Stimulated activated CD8-positive, alpha-beta memory T cell treated with anti-CD3 and anti-CD28 coated beads, Interleukin-4, amount 100 ng/mL, for 24 hours (primary cell): ENCODE measurements at regions not wholly inside any gene's neighbourhood (a gene's known extent, or its start where the extent isn't known, plus 50 kb on each side); places are given as distances from the start of the nearest gene placed in this dataset.
"Not testable (repeated sequence)": the region's sequence is repeated elsewhere in the genome, so short reads cannot be mapped to it uniquely, and the experiment has no call there.

Experiments
- DNase-seq: peaks from one replicate; pipeline ENCODE4 v3.0.0-alpha.2; 2020; ENCODE audit warnings: low read depth

DNA sequence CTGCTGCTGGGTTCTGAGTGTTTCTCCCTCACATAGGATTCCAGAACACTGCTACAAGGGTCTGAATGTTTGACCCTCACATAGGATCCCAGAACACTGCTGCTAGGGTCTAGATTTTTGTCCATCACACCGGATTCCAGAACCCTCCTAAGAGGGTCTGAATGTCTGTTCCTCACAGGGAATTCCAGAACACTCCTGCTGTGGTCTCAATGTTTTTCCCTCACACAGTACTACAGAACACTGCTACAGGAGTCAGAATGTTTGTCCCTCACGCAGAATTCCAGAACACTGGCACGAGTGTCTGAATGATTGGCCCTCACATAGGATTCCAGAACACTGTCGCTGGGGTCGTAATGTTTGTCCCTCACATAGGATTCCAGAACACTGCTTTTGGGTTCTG, 221.6 kb downstream of the FOXD4L6 start:
- not testable (repeated sequence) for DNase-seq

DNA sequence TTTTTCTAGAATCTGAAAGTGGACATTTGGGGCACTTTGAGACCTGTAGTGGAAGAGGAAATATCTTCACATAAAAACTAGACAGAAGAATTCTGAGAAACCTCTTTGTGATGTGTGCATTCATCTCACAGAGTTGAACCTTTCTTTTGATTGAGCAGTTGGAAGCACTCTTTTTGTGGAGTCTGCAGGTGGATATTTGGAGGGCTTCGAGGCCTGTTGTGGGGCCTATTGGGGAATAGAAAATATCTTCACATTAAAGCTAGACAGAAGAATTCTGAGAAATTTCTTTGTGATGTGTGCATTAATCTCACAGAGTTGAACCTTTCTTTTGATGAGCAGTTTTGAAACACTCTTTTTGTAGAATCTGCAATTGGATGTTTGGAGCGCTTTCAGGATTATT, 236.2 kb downstream of the FOXD4L6 start:
- DNase-seq = not testable (repeated sequence)

DNA sequence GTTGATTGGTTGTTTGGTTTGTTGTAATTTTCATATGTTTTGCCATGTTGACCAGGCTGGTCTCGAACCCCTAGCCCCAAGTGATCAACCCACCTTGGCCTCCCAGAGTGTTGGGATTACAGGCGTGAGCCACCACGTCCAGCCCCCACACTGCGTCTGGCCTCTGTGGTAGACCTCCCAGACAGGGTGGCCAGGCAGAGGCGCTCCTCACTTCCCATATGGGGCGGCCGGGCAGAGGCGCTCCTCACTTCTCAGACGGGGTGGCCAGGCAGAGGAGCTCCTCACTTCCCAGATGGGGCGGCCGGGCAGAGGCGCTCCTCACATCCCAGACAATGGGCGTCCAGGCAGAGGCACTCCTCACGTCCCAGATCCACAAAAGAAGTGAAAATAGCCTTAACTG, 242.6 kb downstream of the FOXD4L6 start:
- not testable (repeated sequence) for DNase-seq

DNA sequence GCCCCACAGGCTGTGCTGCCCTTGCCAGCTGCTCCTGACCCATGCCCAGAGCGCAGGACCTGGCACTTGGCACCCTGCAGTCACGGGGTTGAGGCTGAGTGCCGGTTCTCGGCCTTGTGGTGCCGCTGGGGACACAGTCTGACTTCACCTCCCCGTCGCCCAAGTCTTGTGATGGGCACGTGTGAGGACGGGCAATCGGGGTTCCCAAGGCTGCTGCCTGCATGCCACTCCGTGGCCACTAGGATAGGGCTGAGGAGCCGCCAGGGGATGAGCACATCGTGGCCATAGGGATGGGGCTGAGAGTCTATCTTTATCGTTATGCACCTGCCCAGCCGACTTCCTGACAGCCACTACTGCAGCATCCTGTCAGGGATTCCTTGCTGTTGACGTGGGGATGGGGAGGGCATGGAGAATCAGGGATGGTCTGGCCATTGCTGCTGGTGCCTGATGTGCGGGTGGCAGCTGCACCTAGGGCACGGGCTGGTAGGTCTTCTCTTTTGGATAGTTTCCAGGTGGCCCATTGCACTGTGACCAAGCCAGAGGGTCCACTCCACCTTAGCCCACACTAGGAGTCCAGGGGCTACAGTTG, 243.5 kb downstream of the FOXD4L6 start:
- DNase-seq = not testable (repeated sequence)

DNA sequence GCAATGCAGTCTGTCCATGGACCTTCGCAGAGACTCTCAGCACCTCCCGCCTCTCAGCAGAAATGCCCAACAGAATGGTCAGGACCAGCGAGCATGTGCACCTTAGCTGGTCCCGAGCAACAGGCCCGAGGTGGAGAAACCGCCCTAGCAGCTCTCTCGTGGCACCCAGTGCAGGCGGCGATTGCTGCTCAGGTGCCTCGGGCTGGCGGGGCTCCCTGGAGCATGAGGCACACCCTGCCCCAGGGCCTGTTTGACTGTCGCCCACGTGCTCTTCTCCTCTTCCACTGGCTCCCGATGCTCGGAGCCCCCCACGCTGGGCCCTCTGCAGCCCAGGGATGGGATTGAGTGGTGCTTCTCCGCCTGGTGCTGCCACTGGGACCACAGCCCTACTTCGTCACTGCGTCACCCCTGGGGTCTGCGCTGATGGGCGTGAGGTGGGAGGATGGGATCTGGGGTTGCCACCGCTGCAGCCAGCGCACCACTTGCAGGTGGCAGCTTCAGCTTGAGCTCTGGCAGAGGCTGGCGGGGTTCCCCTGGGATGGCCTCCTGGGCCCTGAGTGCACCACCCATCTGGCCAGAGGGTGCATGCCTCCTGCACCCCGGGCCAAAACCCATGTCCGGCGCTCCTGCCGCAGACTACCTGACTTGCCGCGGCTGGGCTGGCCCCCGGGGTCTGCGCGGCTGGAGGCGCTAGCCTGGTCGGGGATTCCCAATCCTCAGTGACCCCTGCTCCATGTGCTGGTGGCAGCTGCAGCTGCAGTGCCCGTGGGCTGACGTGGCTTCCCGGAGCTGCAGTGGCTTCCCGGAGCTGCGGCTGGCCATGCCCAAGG, 244.2 kb downstream of the FOXD4L6 start:
- no peak for DNase-seq

DNA sequence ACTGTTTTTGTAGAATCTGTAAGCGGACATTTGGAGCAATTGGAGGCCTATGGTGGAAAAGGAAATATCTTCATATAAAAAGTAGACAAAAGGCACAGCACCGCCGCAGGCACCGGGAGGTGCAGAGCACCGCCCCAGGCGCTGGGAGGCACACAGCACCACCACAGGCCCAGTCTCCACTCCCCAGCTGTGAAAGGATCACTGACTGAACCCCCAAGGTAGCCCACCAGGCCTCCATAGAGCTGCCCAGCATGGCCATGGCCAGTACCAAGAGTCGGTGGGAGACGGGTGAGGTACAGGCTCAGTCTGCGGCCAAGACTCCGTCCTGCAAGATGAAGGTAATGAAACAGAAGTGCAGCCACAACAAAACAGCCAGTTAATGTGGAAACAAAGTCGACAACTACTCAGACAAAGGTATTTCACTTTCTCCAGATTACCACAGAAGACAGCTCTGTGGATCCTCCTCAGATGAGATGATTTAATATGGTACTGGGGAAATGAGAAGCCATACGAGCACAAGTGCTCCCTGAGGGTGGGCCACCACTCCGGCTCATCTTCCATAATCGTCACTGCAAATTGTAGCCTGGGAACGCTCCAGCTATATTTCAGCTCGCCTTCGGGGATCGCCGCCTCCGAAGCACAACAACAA, 244.9 kb downstream of the FOXD4L6 start:
- not testable (repeated sequence) for DNase-seq

DNA sequence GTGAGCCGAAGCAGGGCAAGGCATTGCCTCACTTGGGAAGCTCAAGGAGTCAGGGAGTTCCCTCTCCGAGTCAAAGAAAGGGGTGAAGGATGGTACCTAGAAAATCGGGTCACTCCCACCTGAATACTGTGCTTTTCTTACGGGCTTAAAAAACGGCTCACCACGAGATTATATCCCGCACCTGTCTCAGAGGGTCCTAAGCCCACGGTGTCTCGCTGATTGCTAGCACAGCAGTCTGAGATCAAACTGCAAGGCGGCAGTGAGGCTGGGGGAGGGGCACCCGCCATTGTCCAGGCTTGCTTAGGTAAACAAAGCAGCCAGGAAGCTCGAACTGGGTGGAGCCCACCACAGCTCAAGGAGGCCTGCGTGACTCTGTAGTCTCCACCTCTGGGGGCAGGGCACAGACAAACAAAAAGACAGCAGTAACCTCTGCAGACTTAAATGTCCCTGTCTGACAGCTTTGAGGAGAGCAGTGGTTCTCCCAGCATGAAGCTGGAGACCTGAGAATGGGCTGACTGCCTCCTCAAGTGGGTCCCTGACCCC, 254.7 kb downstream of the FOXD4L6 start:
- not testable (repeated sequence) for DNase-seq

DNA sequence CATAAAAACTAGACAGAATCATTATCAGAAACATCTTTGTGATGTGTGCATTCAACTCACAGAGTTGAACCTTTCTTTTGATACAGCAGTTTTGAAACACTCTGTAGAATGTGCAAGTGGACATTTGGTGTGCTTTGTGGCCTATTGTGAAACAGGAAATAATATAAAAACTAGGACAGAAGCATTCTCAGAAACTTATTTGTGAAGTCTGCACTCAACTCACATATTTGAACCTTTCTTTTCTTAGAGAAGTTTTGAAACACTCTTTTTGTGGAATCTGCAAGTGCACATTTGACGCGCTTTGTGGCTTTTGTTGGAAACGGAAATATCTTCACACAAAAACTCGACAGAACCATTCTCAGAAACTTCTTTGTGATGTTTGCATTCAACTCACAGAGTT, 260.0 kb downstream of the FOXD4L6 start:
- not testable (repeated sequence) for DNase-seq
